Transverse colon (tissue), 4 donors: ENCODE measurements at regions not wholly inside any gene's neighbourhood (a gene's known extent, or its start where the extent isn't known, plus 50 kb on each side); places are given as distances from the start of the nearest gene placed in this dataset.

Experiments
- DNase-seq: peaks from one replicate; pipeline ENCODE4 v3.0.0-alpha.2; 2019
- H3K27ac ChIP-seq, 4 donors: fragments of 200-600 bp; sonication (generic); 2 replicates each; pipeline ENCODE4 v1.5.1; 2016 to 2018; ENCODE audit warnings: inconsistent platforms in 4 of 4
- H3K27me3 ChIP-seq: fragments of 200-600 bp; sonication (generic); 2 replicates; pipeline ENCODE4 v1.5.1; 2017; ENCODE audit warnings: inconsistent platforms
- H3K36me3 ChIP-seq, 4 donors: fragments of 200-600 bp; sonication (generic); 2 replicates each; pipeline ENCODE4 v1.5.1; 2017 to 2019; ENCODE audit warnings: inconsistent platforms in 4 of 4
- H3K4me1 ChIP-seq, 4 donors: fragments of 200-600 bp; sonication (generic); 2 replicates each; pipeline ENCODE4 v1.5.1; 2017 to 2020; ENCODE audit warnings: inconsistent platforms in 4 of 4
- H3K4me3 ChIP-seq, 4 donors: fragments of 200-600 bp; sonication (generic); 1 replicate in 1 of 4; 2 replicates in 3 of 4; pipeline versions ENCODE4 v1.5.1 to v1.6.1; 2017 to 2019; ENCODE audit warnings: inconsistent platforms in 4 of 4
- H3K9me3 ChIP-seq, 2 donors: fragments of 200-600 bp; sonication (generic); 2 replicates each; pipeline ENCODE4 v1.5.1; 2017 to 2019; ENCODE audit warnings: inconsistent platforms in 2 of 2
- EP300 ChIP-seq: sonication (generic); formaldehyde crosslinking; IDR thresholded peaks from one replicate; pipeline ENCODE4 v1.6.1; 2017; ENCODE audit warnings: antibody characterized with exemption, low read depth
- POLR2A ChIP-seq: fragments of 450-650 bp; IDR thresholded peaks from one replicate; pipeline ENCODE4 v1.6.1; 2016; ENCODE audit warnings: antibody characterized with exemption, mild to moderate bottlenecking, moderate library complexity
- POLR2AphosphoS5 ChIP-seq, 3 donors: sonication (generic); formaldehyde crosslinking; IDR thresholded peaks; one replicate each; pipeline ENCODE4 v1.6.1; 2016; ENCODE audit warnings: antibody characterized with exemption in 3 of 3
- WGBS, 2 donors: methylation state at CpG; one replicate each; pipeline ENCODE4 v1.1.5; 2018; ENCODE audit warnings: low coverage in 1 of 2; 5-methylcytosine and 5-hydroxymethylcytosine counted together
- in situ Hi-C, 4 donors: fragments of 200-750 bp; cut with MboI; loops; one replicate each; pipeline versions ENCODE4 v1.15.0 to v1.15.1; 2017; ENCODE audit warnings: low sequenced_read_pairs in 3 of 4, low pct_ligation_motif_present in 1 of 4, low pct_unique_long_range_greater_than_20kb in 1 of 4
- intact Hi-C: fragments of 100-400 bp; cut with DNase I; formaldehyde crosslinking; loops from one replicate; pipeline ENCODE4 v1.15.1; 2023; ENCODE audit warnings: low total_unique reads
- TF ChIP-seq, protein P1 (sequence below), 5 experiments: fragments of 200-600 bp in 3 of 5; fragments of 450-650 bp in 2 of 5; sonication (generic) in 3 of 5; IDR thresholded peaks; 1 replicate in 2 of 5; 2 replicates in 3 of 5; pipeline ENCODE4 v1.5.1; 2016 to 2017; ENCODE audit warnings: antibody characterized with exemption in 5 of 5, inconsistent platforms in 3 of 5, mild to moderate bottlenecking in 2 of 5, moderate library complexity in 1 of 5

DNA sequence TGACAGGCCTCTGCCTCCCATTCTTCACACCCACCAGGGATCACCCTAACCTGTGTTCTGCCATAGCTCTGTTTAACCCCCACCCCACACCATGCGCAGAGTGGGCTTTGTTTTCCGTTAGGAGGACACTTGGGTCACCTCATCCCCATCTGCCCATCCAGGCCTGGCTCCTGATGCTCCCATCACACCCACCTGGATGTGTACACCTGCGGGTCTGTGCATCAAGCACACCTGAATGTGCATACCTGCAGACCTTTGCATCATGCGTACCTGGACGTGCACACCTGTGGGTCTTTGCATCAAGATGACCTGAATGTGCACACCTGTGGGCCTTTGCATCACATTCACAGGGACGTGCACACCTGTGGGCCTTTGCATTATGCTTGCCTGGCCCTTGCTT lies 835.8 kb upstream of the TMEM132C start:
- H3K4me3 ChIP-seq, result no peak overlapping the region
- in situ Hi-C loops (no loop called here), intact Hi-C loops (no loop called here)
- no peaks in the 10 kb centered on the region for H3K9me3 ChIP-seq
- H3K27me3 ChIP-seq, result no peaks in the 10 kb centered on the region
- no peak for TF ChIP-seq POLR2A
- TF ChIP-seq POLR2AphosphoS5 (IDR thresholded peaks at IDR 0.05), result no peak
- no peak for TF ChIP-seq EP300
- TF ChIP-seq, protein P1, sequence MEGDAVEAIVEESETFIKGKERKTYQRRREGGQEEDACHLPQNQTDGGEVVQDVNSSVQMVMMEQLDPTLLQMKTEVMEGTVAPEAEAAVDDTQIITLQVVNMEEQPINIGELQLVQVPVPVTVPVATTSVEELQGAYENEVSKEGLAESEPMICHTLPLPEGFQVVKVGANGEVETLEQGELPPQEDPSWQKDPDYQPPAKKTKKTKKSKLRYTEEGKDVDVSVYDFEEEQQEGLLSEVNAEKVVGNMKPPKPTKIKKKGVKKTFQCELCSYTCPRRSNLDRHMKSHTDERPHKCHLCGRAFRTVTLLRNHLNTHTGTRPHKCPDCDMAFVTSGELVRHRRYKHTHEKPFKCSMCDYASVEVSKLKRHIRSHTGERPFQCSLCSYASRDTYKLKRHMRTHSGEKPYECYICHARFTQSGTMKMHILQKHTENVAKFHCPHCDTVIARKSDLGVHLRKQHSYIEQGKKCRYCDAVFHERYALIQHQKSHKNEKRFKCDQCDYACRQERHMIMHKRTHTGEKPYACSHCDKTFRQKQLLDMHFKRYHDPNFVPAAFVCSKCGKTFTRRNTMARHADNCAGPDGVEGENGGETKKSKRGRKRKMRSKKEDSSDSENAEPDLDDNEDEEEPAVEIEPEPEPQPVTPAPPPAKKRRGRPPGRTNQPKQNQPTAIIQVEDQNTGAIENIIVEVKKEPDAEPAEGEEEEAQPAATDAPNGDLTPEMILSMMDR (IDR thresholded peaks at IDR 0.05), result no peak
- H3K36me3 ChIP-seq, result no peaks in the 10 kb centered on the region
- H3K27ac ChIP-seq, result no peak overlapping the region
- H3K4me1 ChIP-seq, result no peaks in the 10 kb centered on the region
- no peak for DNase-seq
- 84% methylated on average over 6 of the region's 6 CpGs; no CpG with 5 or more reads in 1 of the 2 donors for WGBS, 2 donors

DNA sequence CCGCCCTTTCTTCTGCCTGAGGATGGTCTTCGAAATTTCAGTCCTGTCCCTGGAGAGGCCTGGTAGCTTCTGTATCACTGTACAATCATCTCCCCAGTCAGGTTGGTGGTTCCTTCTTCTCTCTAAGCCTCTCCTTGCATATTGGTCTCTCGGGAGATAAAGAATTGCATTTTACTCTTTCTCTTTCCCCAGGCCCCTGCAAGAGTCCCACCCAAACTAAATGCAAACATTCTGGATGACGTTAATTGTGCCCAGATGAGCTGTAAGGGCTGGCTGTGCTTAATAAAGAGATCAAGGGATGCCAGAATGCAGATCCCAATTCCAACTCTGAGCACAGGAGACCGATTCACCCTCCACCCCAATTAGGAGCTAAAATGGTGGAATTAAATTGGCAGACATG lies 835.4 kb upstream of the TMEM132C start:
- no peak for DNase-seq
- no peaks in the 10 kb centered on the region for H3K36me3 ChIP-seq
- intact Hi-C loops, result no loop called here
- WGBS, 2 donors, result 56 to 60% methylated on average over 3 to 5 of the region's 5 CpGs
- H3K4me1 ChIP-seq, result no peaks in the 10 kb centered on the region
- in situ Hi-C loops, result no loop called here
- no peak for TF ChIP-seq EP300
- TF ChIP-seq POLR2A, result no peak
- TF ChIP-seq, protein P1 (IDR thresholded peaks at IDR 0.05), result no peak
- no peak for TF ChIP-seq POLR2AphosphoS5 (IDR thresholded peaks at IDR 0.05)
- H3K27ac ChIP-seq, result no peak overlapping the region
- H3K9me3 ChIP-seq, result no peaks in the 10 kb centered on the region
- H3K27me3 ChIP-seq, result no peaks in the 10 kb centered on the region
- H3K4me3 ChIP-seq, result no peak overlapping the region

DNA sequence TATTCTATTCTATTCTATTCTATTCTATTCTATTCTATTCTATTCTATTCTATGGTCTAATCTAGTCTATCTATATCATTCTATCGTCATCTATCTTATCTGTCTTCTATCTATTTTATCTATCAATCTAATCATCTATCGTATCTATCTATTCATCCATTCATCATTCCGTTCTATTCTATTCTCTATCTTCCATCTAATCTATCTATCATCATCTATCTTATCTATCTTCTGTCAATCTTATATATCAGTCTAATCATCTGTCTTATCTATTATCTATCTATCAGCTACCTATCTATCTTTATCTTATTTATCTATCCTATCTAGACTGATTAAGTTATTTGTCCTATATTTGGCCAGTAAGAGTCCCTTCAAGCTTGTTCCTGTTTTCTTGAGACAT lies 831.5 kb upstream of the TMEM132C start:
- Histone ChIP-seq H3K36me3 (no peaks in the 10 kb centered on the region), H3K9me3 (no peaks in the 10 kb centered on the region), H3K4me1 (no peaks in the 10 kb centered on the region), H3K4me3 (no peak overlapping the region), H3K27ac (no peak overlapping the region), H3K27me3 (no peaks in the 10 kb centered on the region)
- DNase-seq, result no peak
- in situ Hi-C loops (no loop called here), intact Hi-C loops (no loop called here)
- 78 to 85% methylated on average over 3 of the region's 3 CpGs for WGBS, 2 donors
- TF ChIP-seq POLR2AphosphoS5 (IDR thresholded peaks at IDR 0.05) (no peak), EP300 (no peak), POLR2A (no peak)
- TF ChIP-seq, protein P1 (IDR thresholded peaks at IDR 0.05), result no peak

DNA sequence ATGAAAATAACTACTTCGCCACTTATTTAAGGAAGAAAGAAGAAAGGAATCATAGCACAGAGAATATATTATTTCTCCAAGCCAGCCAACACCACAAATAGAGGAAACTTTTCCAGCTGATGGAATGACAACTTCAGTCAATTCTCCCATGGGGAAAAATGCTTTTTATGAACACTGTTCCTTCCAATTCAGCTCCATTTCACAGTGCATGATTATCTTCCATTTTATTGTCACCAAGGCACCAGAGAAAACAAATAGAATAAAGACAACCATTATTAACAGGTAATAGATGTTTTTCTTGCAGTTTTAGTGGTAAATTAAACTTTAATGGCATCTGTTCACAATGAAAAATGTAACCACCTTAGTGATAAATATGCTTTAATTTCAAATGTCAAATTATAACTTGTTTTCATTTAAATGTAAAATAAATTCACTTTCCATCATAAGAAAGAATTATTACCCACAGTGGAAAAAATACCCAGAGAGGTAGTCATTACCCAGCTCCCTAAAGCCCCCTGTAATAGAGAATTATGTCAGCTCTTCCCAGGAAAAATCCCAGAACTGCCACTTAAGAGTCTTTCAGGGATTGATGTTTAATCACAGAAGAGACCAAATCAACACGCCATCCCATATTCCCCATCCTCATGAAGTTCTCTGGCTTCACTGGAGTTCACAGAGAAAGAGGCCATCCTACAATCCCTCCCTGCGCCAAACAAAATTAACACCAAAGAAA lies 828.3 kb upstream of the TMEM132C start:
- no peaks in the 10 kb centered on the region for H3K36me3 ChIP-seq
- no peak for TF ChIP-seq POLR2AphosphoS5 (IDR thresholded peaks at IDR 0.05)
- no peak for TF ChIP-seq EP300
- TF ChIP-seq, protein P1 (IDR thresholded peaks at IDR 0.05), result no peak
- TF ChIP-seq POLR2A, result no peak
- no peak overlapping the region for H3K27ac ChIP-seq
- no peak overlapping the region for H3K4me3 ChIP-seq
- no peaks in the 10 kb centered on the region for H3K4me1 ChIP-seq
- in situ Hi-C loops, result no loop called here
- H3K9me3 ChIP-seq, result no peaks in the 10 kb centered on the region
- no peaks in the 10 kb centered on the region for H3K27me3 ChIP-seq
- no peak for DNase-seq
- 79 to 86% methylated on average over 3 of the region's 3 CpGs for WGBS, 2 donors
- intact Hi-C loops, result no loop called here
